Fibroblast of skin of back (primary cell): ENCODE measurements at regions not wholly inside any gene's neighbourhood (a gene's known extent, or its start where the extent isn't known, plus 50 kb on each side); places are given as distances from the start of the nearest gene placed in this dataset.

Experiments
- DNase-seq: peaks from one replicate; pipeline ENCODE4 v3.0.0-alpha.2; 2013

DNA sequence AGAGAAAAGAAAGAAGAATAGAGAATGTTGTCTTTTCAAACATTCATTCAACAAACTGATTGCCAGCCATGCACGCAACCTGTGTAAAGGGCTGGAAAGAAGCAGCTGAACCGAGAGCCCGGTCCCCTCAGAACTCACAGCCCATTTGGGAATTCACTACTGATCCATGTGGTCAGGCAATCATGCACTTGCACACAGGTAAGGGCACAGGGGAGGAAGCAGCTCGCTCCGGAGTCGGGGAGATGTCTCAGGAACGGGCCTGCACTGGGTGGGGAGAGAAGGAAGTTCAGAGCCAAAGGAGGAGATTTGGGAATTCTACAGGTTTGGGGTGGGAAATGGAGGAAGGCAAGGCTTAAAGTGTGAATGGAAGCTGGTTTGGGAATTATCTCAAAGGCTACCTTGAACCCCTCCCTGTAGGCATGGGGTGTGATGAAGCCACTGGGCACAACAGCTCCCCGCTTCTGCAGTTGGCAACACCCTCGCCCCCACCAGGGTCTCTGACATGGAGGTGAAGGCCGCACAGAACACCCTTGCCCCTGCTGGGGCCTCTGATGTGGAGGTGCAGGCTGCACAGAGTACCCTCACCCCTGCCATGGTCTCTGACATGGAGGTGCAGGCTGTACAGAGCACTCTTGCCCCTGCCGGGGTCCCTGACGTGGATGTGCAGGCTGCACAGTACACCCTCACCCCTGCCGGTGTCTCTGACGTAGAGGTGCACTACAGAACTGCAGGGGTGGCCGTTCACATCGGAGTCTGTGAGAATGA, 194.4 kb upstream of the RNF32 start:
- no peak for DNase-seq

GRCh38 chr7:156442516-156442915, 198.1 kb upstream of the RNF32 start:
- no peak for DNase-seq

GRCh38 chr7:156440456-156440855, 200.1 kb upstream of the RNF32 start:
- no peak for DNase-seq

GRCh38 chr7:156438011-156438410, 202.6 kb upstream of the RNF32 start:
- DNase-seq, result no peak

GRCh38 chr7:156437021-156437614, 203.5 kb upstream of the RNF32 start:
- DNase-seq, result no peak

DNA sequence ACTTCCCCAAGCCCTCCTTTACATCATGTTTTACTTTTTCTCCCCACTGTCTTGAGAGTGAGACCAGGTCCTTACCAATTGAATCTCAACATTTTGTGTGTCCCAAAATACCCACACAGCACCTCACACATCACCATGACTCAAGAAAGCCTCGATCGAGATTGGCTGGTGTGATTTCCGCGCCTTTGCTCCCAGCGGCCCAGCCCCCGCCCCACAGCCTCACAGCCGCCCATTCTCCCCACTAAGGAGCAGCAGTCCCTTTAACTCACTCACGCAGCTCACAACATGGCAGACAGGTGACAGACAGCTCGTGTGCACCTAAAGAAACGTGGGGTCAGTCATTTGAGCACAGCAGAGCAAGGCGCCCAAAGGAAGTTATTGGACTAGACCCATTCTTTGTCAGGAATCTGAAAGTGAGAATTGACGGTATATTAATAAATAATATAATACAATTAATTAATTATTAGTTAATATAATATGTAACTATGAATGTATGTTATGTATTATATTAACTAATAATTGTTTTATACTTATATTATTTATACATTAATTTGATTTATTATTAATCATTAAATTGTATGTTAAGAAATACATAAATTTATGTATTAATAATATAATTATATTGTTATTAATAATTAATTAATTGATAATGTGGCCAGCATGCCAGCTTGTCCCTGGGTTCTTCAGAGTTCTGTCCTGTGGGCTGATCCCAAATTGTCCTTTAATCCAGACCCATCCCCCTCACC, 204.9 kb upstream of the RNF32 start:
- DNase-seq, result no peak

DNA sequence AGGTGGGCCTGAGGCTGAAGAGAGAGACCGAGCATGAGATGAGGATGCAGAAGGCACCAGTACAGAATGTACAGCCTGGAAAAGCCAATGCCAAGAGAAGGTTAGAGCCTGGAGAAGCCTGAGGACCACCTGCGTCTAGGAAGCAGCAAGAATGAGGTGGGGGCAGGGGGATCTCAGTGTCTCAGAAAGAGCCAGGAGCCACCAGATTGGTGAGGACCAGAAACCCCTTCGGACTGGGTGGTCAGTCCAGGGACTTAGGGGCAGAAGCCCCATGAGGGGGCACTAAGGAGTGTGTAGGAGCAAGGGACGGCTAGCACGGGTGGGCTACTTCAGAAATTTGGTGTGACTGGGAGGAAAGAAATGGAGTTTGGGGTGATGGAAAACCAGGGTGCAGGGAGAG, 205.9 kb upstream of the RNF32 start:
- DNase-seq, result no peak

DNA sequence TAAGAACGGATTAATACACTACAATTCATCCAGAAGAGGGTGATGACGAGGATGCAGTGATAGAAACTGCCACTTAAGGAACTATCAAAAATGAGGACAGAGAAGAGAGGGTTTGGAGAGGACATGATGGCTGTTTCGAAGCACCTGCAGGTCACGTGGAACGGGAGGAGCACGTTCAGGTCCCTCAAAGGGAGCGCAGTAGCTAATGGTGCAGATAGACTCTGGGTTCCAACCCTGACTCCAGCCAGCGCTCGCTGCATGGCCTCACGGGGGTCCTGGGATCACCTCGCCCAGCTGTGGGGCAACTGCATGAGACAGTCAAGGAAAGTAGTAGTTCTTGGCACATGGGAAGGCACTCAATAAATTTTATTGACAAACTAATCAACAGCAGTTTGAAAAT, 208.6 kb upstream of the RNF32 start:
- no peak for DNase-seq

- DNase-seq, result no peak
Observed at GRCh38 chr7:156430109-156430508, 210.5 kb upstream of the RNF32 start.

- DNase-seq, result no peak
Observed at GRCh38 chr7:156429514-156429913, 211.1 kb upstream of the RNF32 start.

DNA sequence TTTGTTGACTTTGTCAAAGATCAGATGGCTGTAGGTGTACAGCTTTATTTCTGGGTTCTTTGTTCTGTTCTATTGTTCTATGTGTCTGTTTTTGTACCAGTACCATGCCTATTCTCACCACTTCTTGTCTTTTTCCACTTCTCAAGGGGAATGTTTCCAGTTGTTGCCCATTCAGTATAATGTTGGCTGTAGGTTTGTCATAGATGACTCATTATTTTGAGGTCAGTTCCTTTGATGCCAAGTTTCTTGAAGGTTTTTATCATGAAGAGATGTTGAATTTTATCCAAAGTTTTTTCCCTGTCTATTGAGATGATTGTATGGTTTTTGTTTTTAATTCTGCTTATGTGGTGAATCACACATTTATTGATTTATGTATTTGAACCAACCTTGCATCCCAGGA, 216.7 kb upstream of the RNF32 start:
- DNase-seq, result no peak

GRCh38 chr7:156420496-156420895, 220.1 kb upstream of the RNF32 start:
- no peak for DNase-seq

GRCh38 chr7:156419782-156420181, 220.8 kb upstream of the RNF32 start:
- DNase-seq, result no peak

GRCh38 chr7:156402255-156402654, 238.3 kb upstream of the RNF32 start:
- DNase-seq, result no peak

DNA sequence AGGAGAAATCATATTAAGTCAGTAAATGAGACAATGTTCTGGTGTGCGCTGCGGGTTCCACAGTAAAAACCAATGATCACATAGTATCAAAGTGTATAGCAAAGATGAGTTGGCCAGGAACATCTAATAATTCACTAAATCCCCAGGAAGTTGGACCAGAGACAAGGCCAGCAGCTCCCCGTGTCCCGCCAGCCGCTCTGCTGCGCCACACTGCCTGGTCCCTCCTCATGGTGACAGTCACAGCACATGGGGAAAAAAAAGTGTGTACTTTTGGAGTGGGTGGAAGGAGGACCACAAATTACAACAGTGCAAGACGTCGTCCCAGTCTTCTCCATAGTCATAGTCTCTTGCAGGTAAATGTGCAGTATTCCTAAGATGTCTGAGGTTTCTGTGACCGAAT, 239.0 kb upstream of the RNF32 start:
- no peak for DNase-seq

- DNase-seq, result no peak
Observed at GRCh38 chr7:156400046-156400445, 240.5 kb upstream of the RNF32 start.

DNA sequence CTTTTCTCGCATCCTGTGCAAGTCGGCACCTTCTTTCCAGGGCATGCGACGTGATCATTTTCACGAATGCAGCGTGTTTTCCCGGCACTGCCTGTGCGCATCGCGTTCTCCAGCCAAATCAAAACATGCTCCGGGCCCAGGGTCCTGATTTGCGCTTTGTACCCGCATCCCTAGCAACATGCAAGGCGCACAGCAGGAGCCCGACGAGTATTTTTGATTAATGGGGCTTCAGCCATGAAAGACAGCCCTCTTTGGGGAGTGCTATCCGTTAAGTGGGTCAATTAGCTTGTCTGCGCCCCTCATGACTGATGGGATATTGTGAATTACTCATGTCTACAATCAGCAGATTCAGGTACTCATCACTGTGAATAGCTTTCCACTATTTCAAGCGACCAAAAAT, 243.3 kb upstream of the RNF32 start:
- no peak for DNase-seq

DNA sequence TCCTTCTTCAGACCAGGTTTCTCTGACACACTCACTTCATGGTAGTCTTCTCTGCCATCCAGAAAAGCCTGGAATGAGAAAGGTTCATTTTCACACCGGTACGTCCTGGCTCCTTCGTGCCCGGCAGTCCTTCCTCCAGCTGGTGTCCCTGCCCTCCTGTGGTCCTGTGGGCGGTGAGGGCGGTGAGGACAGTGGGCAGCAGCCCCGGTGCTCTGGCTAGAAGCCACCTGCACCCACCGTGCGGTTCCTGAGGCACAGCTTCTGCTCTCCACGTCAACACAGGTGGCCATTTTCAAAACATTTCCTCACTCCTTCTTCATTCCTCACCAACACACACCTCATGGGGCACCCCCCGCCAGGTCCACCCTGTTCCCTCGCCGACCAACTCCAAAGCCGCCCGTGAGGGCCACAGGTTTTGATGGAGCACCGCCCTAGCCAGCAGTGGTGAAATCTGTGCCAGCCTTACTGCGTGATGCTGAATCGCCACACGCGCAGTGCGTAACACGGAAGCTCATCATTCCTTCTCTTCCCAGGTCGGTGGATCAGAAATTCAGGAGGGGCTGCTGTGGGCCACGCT, 251.4 kb upstream of the RNF32 start:
- DNase-seq, result no peak

- no peak for DNase-seq
Observed at GRCh38 chr7:156386097-156386496, 254.5 kb upstream of the RNF32 start.

DNA sequence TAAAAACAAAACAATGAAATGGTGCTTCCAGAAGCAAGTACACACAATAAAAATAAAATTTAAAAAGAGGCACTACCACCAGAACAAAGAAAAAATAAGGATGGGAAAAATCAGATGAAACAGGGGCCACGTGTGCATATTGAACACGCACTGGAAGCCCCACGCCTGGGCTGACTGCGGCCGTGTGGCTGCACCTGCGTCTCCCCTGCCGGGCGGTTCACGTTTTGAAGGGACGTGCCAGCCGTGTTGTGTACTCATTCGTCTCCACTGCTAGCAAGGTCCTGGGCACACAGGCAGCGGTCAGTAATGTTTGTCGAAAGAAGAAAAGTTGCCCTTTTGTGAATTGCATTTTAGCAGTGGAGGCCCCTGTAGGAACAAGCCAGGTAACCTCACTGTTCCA, 255.9 kb upstream of the RNF32 start:
- no peak for DNase-seq

- DNase-seq, result peak; percentile 1
Observed at GRCh38 chr7:156383526-156383925, 257.0 kb upstream of the RNF32 start.

GRCh38 chr7:156380261-156380660, 260.3 kb upstream of the RNF32 start:
- no peak for DNase-seq

- DNase-seq, result no peak
Observed at GRCh38 chr7:156379324-156380070, 261.1 kb upstream of the RNF32 start.
